ENCODE measurements at regions not wholly inside any gene's neighbourhood (a gene's known extent, or its start where the extent isn't known, plus 50 kb on each side); places are given as distances from the start of the nearest gene placed in this dataset.

GRCh38 chr3:159170436-159171003 is 368.7 kb downstream of the MFSD1 start:
- no peaks in the 10 kb centered on the region for H3K36me3 ChIP-seq (ENCODE audit: control insufficient read depth, insufficient read depth, low read length)
- H3K4me1 ChIP-seq (ENCODE audit: control insufficient read depth, insufficient read depth, low read length): no peaks in the 10 kb centered on the region
- 90% methylated on average over 3 of the region's 4 CpGs for WGBS (ENCODE audit: insufficient coverage)
- intact Hi-C loops (cut with micrococcal nuclease): no loop called here
- DNase-seq (no peak), ATAC-seq (no peak)
- no peaks in the 10 kb centered on the region for H3K36me3 Mint-ChIP-seq
- H3K27me3 ChIP-seq (ENCODE audit: control insufficient read depth, insufficient read depth, low read length): no peaks in the 10 kb centered on the region
- no peak overlapping the region for H3K4me3 Mint-ChIP-seq
- H3K9me3 Mint-ChIP-seq: peaks cover 0 to 2% of the 10 kb centered on the region in 2 donors
- no peaks in the 10 kb centered on the region for H3K9me3 ChIP-seq (ENCODE audit: control insufficient read depth, insufficient read depth, low read length)
- H3K4me3 ChIP-seq (ENCODE audit: low read length): no peak overlapping the region
- no peak for TF ChIP-seq CTCF (IDR thresholded peaks at IDR 0.05)
- H3K27me3 Mint-ChIP-seq (ENCODE audit: low read depth in 2 of 2): no peaks in the 10 kb centered on the region
- no peak overlapping the region for H3K27ac ChIP-seq (ENCODE audit: low read length)
- H3K4me1 Mint-ChIP-seq: no peaks in the 10 kb centered on the region
- no peak overlapping the region for H3K27ac Mint-ChIP-seq

GRCh38 chr3:159171333-159171732 is 369.5 kb downstream of the MFSD1 start:
- no peaks in the 10 kb centered on the region for H3K27me3 ChIP-seq (ENCODE audit: control insufficient read depth, insufficient read depth, low read length)
- H3K27ac ChIP-seq (ENCODE audit: low read length): no peak overlapping the region
- no peaks in the 10 kb centered on the region for H3K4me1 ChIP-seq (ENCODE audit: control insufficient read depth, insufficient read depth, low read length)
- H3K9me3 ChIP-seq (ENCODE audit: control insufficient read depth, insufficient read depth, low read length): no peaks in the 10 kb centered on the region
- no peak overlapping the region for H3K27ac Mint-ChIP-seq
- no peak overlapping the region for H3K4me3 Mint-ChIP-seq
- no peak for DNase-seq
- no peaks in the 10 kb centered on the region for H3K36me3 ChIP-seq (ENCODE audit: control insufficient read depth, insufficient read depth, low read length)
- H3K36me3 Mint-ChIP-seq: no peaks in the 10 kb centered on the region
- 62% methylated on average over 3 of the region's 3 CpGs for WGBS (ENCODE audit: insufficient coverage)
- H3K4me1 Mint-ChIP-seq: no peaks in the 10 kb centered on the region
- peaks cover 0 to 2% of the 10 kb centered on the region in 2 donors for H3K9me3 Mint-ChIP-seq
- TF ChIP-seq CTCF (IDR thresholded peaks at IDR 0.05): no peak
- H3K4me3 ChIP-seq (ENCODE audit: low read length): no peak overlapping the region
- intact Hi-C loops (cut with micrococcal nuclease): no loop called here
- no peaks in the 10 kb centered on the region for H3K27me3 Mint-ChIP-seq (ENCODE audit: low read depth in 2 of 2)
- no peak for ATAC-seq

- Mint-ChIP-seq H3K4me1 (no peaks in the 10 kb centered on the region), H3K27me3 (ENCODE audit: low read depth in 2 of 2) (no peaks in the 10 kb centered on the region), H3K36me3 (no peaks in the 10 kb centered on the region), H3K4me3 (no peak overlapping the region), H3K9me3 (peaks cover 0 to 2% of the 10 kb centered on the region in 2 donors), H3K27ac (no peak overlapping the region)
- no peak for TF ChIP-seq CTCF (IDR thresholded peaks at IDR 0.05)
- no peak overlapping the region for H3K4me3 ChIP-seq (ENCODE audit: low read length)
- no peaks in the 10 kb centered on the region for H3K27me3 ChIP-seq (ENCODE audit: control insufficient read depth, insufficient read depth, low read length)
- intact Hi-C loops (cut with micrococcal nuclease): no loop called here
- ATAC-seq (no peak), DNase-seq (no peak)
- no peak overlapping the region for H3K27ac ChIP-seq (ENCODE audit: low read length)
- H3K36me3 ChIP-seq (ENCODE audit: control insufficient read depth, insufficient read depth, low read length): no peaks in the 10 kb centered on the region
- no peaks in the 10 kb centered on the region for H3K4me1 ChIP-seq (ENCODE audit: control insufficient read depth, insufficient read depth, low read length)
- H3K9me3 ChIP-seq (ENCODE audit: control insufficient read depth, insufficient read depth, low read length): no peaks in the 10 kb centered on the region
- WGBS (ENCODE audit: insufficient coverage): no CpG with 5 or more reads among the region's 2 CpGs
These were observed 370.6 kb downstream of the MFSD1 start for GRCh38 chr3:159172473-159172872.

All from natural killer cell (primary cell).